Peyer's patch (tissue), 4 donors: ENCODE measurements at regions not wholly inside any gene's neighbourhood (a gene's known extent, or its start where the extent isn't known, plus 50 kb on each side); places are given as distances from the start of the nearest gene placed in this dataset.

Experiments used
- POLR2A ChIP-seq, 2 donors: fragments of 450-650 bp; IDR thresholded peaks; one replicate each; pipeline ENCODE4 v1.5.1; 2017; ENCODE audit warnings: antibody characterized with exemption in 2 of 2, mild to moderate bottlenecking in 2 of 2, moderate library complexity in 2 of 2
- TF ChIP-seq, protein P1 (sequence below), 6 experiments: fragments of 450-650 bp in 4 of 6; fragments of 200-600 bp in 2 of 6; sonication (generic) in 1 of 6; IDR thresholded peaks; one replicate each; pipeline ENCODE4 v1.5.1; 2017 to 2019; ENCODE audit warnings: antibody characterized with exemption in 6 of 6, mild to moderate bottlenecking in 3 of 6, moderate library complexity in 1 of 6

DNA sequence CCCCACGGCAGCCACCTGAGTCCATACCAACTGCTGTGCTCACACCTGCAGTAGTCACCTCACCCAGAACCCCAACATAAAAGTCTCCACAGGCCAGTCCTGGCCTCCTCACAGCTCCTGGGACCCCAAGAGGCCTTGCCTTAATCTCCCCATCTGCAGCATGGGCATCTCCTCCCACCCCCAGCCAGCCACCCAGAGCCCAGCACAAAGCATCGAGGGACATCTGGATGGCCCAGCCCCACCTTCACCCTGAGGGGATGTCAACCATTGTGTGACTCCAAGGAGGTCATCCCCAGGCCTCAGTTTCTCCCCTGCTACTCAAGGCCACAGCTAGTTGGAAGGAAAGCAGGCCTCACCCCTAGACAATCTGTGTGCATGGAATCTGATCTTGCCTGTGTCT is 1775.3 kb downstream of the TP53TG3F start:
- TF ChIP-seq, protein P1, sequence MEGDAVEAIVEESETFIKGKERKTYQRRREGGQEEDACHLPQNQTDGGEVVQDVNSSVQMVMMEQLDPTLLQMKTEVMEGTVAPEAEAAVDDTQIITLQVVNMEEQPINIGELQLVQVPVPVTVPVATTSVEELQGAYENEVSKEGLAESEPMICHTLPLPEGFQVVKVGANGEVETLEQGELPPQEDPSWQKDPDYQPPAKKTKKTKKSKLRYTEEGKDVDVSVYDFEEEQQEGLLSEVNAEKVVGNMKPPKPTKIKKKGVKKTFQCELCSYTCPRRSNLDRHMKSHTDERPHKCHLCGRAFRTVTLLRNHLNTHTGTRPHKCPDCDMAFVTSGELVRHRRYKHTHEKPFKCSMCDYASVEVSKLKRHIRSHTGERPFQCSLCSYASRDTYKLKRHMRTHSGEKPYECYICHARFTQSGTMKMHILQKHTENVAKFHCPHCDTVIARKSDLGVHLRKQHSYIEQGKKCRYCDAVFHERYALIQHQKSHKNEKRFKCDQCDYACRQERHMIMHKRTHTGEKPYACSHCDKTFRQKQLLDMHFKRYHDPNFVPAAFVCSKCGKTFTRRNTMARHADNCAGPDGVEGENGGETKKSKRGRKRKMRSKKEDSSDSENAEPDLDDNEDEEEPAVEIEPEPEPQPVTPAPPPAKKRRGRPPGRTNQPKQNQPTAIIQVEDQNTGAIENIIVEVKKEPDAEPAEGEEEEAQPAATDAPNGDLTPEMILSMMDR (IDR thresholded peaks at IDR 0.05), result no peak
- TF ChIP-seq POLR2A (IDR thresholded peaks at IDR 0.05), result no peak
